Erythroblast (primary cell): ENCODE measurements at regions not wholly inside any gene's neighbourhood (a gene's known extent, or its start where the extent isn't known, plus 50 kb on each side); places are given as distances from the start of the nearest gene placed in this dataset.

Experiments used
- GATA1 ChIP-seq: IDR thresholded peaks from 2 replicates; pipeline ENCODE4 v1.6.1; 2011; ENCODE audit warnings: low read depth, mild to moderate bottlenecking, control low read depth, low read length, moderate library complexity
- POLR2A ChIP-seq: IDR thresholded peaks from 2 replicates; pipeline ENCODE4 v1.6.1; 2011; ENCODE audit warnings: mild to moderate bottlenecking, low read length

GRCh38 chr4:11608992-11609391 lies 180.3 kb upstream of the HS3ST1 start:
- TF ChIP-seq POLR2A (no peak), GATA1 (no peak)
